ENCODE measurements at regions not wholly inside any gene's neighbourhood (a gene's known extent, or its start where the extent isn't known, plus 50 kb on each side); places are given as distances from the start of the nearest gene placed in this dataset.

- Mint-ChIP-seq H3K4me1 (peaks cover 2% of the 10 kb centered on the region), H3K27me3 (ENCODE audit: insufficient read depth) (peaks cover 18% of the 10 kb centered on the region), H3K9me3 (no peaks in the 10 kb centered on the region), H3K27ac (no peak overlapping the region), H3K4me3 (no peak overlapping the region), H3K36me3 (ENCODE audit: low read depth) (no peaks in the 10 kb centered on the region)
- no peaks in the 10 kb centered on the region for H3K9me3 ChIP-seq (ENCODE audit: control insufficient read depth, low read length)
- no peak overlapping the region for H3K27ac ChIP-seq (ENCODE audit: low read depth, low read length)
- H3K36me3 ChIP-seq (ENCODE audit: control insufficient read depth, insufficient read depth, low read length): no peaks in the 10 kb centered on the region
- peaks cover 21% of the 10 kb centered on the region for H3K27me3 ChIP-seq (ENCODE audit: control insufficient read depth, insufficient read depth, low read length, poor library complexity, severe bottlenecking)
- no peak for DNase-seq
- 82 to 85% methylated on average over 6 to 7 of the region's 7 CpGs for WGBS, 2 experiments (ENCODE audit: insufficient coverage in 1 of 2, insufficient read length in 1 of 2)
- H3K4me3 ChIP-seq (ENCODE audit: low read length): no peak overlapping the region
- no peaks in the 10 kb centered on the region for H3K4me1 ChIP-seq (ENCODE audit: control insufficient read depth, insufficient read depth, low read length)
- H3K9ac ChIP-seq (ENCODE audit: extremely low read depth, low read length, poor library complexity, severe bottlenecking): no peak overlapping the region
- TF ChIP-seq CTCF (conservative IDR thresholded peaks at IDR 0.05): no peak
Observed at GRCh38 chr15:69978603-69979002, 119.1 kb downstream of the TLE3 start.

GRCh38 chr15:69979262-69979661 lies 118.5 kb downstream of the TLE3 start:
- Mint-ChIP-seq H3K27ac (no peak overlapping the region), H3K27me3 (ENCODE audit: insufficient read depth) (peaks cover 18% of the 10 kb centered on the region), H3K4me1 (peaks cover 2% of the 10 kb centered on the region), H3K4me3 (no peak overlapping the region), H3K36me3 (ENCODE audit: low read depth) (no peaks in the 10 kb centered on the region), H3K9me3 (no peaks in the 10 kb centered on the region)
- Histone ChIP-seq H3K4me3 (ENCODE audit: low read length) (no peak overlapping the region), H3K36me3 (ENCODE audit: control insufficient read depth, insufficient read depth, low read length) (no peaks in the 10 kb centered on the region), H3K9me3 (ENCODE audit: control insufficient read depth, low read length) (no peaks in the 10 kb centered on the region), H3K27ac (ENCODE audit: low read depth, low read length) (no peak overlapping the region), H3K27me3 (ENCODE audit: control insufficient read depth, insufficient read depth, low read length, poor library complexity, severe bottlenecking) (peaks cover 21% of the 10 kb centered on the region), H3K4me1 (ENCODE audit: control insufficient read depth, insufficient read depth, low read length) (no peaks in the 10 kb centered on the region), H3K9ac (ENCODE audit: extremely low read depth, low read length, poor library complexity, severe bottlenecking) (no peak overlapping the region)
- WGBS, 2 experiments (ENCODE audit: insufficient coverage in 1 of 2, insufficient read length in 1 of 2): 49 to 52% methylated on average over 5 of the region's 5 CpGs
- peak; percentile 46 for TF ChIP-seq CTCF (conservative IDR thresholded peaks at IDR 0.05)
- peak; percentile 69 for DNase-seq

GRCh38 chr15:69979783-69980182 lies 117.9 kb downstream of the TLE3 start:
- Mint-ChIP-seq H3K36me3 (ENCODE audit: low read depth) (no peaks in the 10 kb centered on the region), H3K27ac (no peak overlapping the region), H3K4me3 (no peak overlapping the region), H3K27me3 (ENCODE audit: insufficient read depth) (peaks cover 21% of the 10 kb centered on the region), H3K9me3 (no peaks in the 10 kb centered on the region), H3K4me1 (peaks cover 2% of the 10 kb centered on the region)
- H3K27ac ChIP-seq (ENCODE audit: low read depth, low read length): no peak overlapping the region
- no peak overlapping the region for H3K9ac ChIP-seq (ENCODE audit: extremely low read depth, low read length, poor library complexity, severe bottlenecking)
- H3K36me3 ChIP-seq (ENCODE audit: control insufficient read depth, insufficient read depth, low read length): no peaks in the 10 kb centered on the region
- WGBS, 2 experiments (ENCODE audit: insufficient coverage in 1 of 2, insufficient read length in 1 of 2): 90 to 91% methylated on average over 4 to 8 of the region's 8 CpGs
- TF ChIP-seq CTCF (conservative IDR thresholded peaks at IDR 0.05): no peak
- DNase-seq: no peak
- H3K9me3 ChIP-seq (ENCODE audit: control insufficient read depth, low read length): no peaks in the 10 kb centered on the region
- no peaks in the 10 kb centered on the region for H3K4me1 ChIP-seq (ENCODE audit: control insufficient read depth, insufficient read depth, low read length)
- H3K4me3 ChIP-seq (ENCODE audit: low read length): no peak overlapping the region
- H3K27me3 ChIP-seq (ENCODE audit: control insufficient read depth, insufficient read depth, low read length, poor library complexity, severe bottlenecking): peaks cover 21% of the 10 kb centered on the region

All from endodermal cell (in vitro differentiated cells).